GM18858 (cell line): ENCODE measurements at regions not wholly inside any gene's neighbourhood (a gene's known extent, or its start where the extent isn't known, plus 50 kb on each side); places are given as distances from the start of the nearest gene placed in this dataset.

Source experiments
- ATAC-seq: cut with Tn5 transposase; IDR thresholded peaks from one replicate; pipeline ENCODE4 v1.9.1; 2021; ENCODE audit not compliant: unreplicated experiment

GRCh38 chr5:11962122-11962521, 57.9 kb upstream of the CTNND2 start:
- no peak for ATAC-seq

DNA sequence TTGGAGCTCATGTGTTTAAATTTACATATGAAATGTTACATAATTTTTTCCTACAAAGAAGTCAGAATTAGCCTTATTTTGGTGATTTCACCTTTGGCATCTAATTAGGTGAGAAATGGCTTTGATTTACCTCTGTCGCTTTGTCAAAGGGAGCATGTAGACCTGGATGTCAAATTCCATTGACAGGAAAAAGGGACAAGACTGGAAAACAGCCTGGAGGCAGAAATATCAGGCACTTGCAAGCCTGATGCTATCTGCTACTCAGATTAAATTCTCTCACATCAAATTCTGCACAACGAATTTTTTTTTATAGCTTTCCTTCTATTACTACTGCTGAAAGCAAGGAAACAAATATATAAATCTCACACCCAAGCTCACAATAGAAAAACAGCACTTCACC, 54.1 kb upstream of the CTNND2 start:
- no peak for ATAC-seq

GRCh38 chr5:11955331-11955730, 51.1 kb upstream of the CTNND2 start:
- ATAC-seq: no peak
